GM18951 (cell line): ENCODE measurements at regions not wholly inside any gene's neighbourhood (a gene's known extent, or its start where the extent isn't known, plus 50 kb on each side); places are given as distances from the start of the nearest gene placed in this dataset.

Source experiments
- POLR2A ChIP-seq: IDR thresholded peaks from 4 replicates; pipeline ENCODE4 v1.6.1; 2011; ENCODE audit warnings: mild to moderate bottlenecking; ENCODE audit not compliant: insufficient read length, insufficient read depth; ENCODE audit errors: extremely low read depth
- in situ Hi-C: fragments of 300-500 bp; cut with MboI; formaldehyde crosslinking; loops from one replicate; pipeline ENCODE4 v1.12.0; 2022; ENCODE audit warnings: low sequenced_read_pairs, mixed read lengths, inconsistent platforms; ENCODE audit not compliant: unreplicated experiment

DNA sequence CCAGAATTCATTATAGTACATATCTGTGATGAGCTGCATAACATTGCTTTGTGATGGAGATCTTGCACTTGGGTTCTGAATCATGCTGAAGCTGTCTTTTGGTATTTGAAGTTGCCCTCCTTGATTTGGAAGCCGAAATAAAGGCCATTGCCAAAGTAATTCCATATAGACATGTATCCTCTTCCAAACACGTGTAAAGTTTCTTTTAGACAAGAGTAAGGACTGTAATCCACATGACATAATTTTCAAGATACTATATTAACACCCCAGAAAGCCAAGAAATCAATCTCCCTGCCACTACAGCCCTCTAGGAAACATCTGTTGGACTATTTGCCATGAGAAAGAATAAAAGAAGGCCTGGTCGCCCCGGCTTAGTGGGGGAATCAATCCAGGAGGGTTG lies 754.2 kb downstream of the FGF9 start:
- no peak for TF ChIP-seq POLR2A
- in situ Hi-C loops, result no loop called here

DNA sequence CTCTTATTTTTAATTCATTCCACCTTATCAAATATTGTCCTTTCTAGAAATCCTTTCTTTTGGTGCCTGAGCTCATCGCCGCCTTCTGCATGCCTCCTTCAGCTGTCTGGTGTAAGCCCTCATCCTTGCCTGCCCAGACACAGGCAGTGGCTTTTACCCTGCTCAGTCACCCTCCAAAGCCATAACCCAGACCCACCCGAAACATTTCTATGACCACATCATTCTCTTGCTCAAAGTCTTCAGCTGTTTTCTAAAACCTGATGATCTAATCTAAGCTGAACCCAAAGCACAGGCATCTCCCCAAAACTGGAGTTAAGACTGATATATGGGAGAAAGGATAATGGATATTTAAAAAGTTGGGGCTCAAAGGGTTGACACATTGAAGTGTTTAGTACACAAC lies 753.7 kb upstream of the SGCG start:
- in situ Hi-C loops, result no loop called here
- no peak for TF ChIP-seq POLR2A

DNA sequence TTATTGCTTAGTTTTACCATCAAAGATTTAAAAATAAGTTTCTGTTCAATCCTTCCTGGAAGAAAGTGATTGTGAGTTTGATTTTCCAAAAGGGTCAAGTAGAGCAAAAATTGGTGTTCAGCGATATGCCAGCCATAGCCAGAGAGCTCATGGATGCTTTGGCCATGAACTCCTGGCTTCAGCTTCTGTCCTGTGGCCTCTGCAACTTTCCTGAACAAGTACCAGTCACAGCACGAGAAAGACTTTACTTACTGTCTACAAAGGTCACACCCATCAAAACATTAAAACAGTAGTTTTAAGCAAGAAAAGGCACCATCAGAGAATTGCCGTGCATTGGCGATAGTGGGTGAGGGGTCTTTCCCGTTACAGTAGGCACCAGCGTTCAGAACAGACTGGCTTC lies 753.0 kb upstream of the SGCG start:
- in situ Hi-C loops, result no loop called here
- no peak for TF ChIP-seq POLR2A

DNA sequence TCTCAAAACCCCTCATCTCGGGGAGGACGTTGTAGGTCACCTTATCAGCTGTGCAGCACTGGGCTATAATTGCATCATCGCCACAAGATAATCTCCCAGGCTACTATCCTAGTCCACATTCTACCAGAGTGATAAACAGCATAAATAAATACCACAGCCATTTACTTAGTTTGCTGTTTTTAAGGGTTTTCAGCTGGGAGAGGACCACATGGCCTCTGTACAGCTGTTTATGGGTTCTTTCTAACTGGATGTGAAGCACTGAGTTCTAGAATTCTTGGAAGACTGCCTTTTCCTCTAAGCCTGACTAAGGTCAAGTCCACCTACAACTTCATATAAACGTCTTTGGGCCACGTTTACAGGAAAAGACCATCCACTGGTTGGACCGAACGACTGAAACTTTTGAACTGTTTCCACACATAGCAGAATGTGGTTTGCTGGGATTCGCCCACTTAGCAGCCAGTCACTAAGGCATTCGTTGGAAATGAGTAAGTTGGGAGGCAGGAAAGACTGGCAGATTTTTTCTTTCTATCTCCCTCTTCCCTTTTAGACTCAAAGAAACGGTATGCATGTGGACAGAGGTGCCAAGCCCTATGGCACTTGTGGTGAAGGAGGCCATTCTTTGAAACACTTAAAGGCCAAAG lies 752.5 kb upstream of the SGCG start:
- in situ Hi-C loops, result no loop called here
- no peak for TF ChIP-seq POLR2A

DNA sequence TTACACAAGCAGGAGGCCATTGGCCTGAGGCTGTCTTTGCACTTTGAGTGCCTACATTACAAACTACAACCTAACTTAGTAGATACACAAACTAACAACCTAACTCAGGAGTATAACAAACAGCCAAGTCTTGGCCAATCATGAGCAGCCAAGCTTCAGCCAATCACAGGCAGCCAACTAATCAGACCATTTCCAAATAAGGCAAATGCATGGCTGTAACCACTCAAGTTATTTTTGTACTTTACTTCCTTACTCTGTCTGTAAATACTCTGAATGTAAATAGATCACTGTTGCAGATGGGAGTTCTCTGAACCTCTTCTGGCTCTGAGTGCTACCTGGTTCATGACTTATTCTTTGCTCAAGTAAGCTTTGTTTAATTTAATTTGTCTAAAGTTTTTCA lies 748.1 kb upstream of the SGCG start:
- in situ Hi-C loops, result no loop called here
- TF ChIP-seq POLR2A, result no peak

DNA sequence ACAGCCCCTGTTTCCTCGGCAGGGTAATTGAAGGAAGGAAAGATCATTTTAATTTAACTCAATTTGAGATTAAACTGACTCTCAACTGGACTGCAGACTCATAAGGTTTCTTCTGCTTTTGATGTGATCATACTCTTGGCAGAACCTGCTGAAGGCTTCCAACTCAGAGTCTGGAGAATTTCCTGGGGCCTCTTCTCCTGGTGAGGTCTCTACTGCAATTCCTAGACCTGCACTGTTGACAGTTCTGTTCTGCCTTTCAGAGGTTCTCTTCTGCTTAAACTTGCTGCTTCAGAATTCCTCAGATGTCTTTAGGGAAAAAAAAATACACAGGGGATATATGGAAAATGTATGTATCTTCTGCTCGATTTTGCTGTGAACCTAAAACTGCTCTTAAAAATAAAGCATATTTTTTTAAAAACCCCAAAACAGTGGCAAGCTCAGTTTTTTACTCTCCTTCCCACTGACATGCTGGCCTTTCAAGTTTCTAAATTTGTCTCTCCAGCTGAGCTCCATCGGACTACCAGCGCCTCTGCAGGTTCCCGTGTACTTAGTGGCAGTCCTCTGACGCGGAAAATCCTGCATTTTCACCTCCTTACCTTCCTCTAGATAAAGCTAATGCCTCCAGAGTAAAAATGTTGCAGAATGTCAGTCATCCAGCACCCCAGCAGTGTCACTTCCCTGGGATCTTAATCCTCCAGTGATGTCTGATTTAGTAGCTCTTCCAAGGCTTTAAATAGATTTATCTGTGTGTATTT lies 733.5 kb upstream of the SGCG start:
- in situ Hi-C loops, result no loop called here
- TF ChIP-seq POLR2A, result no peak

DNA sequence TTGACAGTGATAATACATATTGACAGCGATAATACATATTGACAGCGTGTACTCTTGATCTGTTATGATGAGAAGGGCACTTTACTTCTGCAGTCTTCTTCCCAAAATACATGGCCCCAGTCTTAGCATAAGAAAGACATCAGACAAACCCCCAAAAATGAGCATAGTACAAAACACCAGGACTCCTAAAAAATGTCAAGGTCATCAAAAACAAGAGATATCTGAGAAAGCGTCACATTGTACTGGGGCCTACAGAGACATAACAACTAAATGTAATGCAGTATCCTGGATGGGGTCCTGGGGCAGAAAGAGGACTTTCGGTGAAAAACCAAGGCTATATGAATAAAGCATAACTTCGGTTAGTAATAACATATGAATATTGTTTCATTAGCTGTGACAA lies 731.5 kb upstream of the SGCG start:
- no peak for TF ChIP-seq POLR2A
- in situ Hi-C loops, result no loop called here

DNA sequence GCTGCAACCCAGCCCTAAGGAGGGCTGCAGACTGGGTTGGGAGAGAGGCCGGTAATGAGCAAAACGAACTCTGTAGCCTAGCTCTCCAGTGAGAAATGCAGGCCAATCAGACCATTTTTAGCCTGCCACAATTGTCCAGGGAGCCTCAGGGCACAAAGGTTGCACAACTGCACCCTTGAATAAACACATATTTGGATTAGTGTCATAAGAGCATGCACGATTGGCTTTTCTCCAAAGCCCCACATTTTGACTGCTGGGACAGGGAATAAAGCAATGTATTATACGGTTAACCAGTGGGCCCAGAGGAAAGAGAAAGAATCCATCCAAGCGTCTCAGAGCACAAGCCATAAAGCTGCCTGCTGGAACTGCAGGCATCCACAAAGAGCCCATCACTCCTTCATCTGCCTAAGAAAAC lies 729.4 kb upstream of the SGCG start:
- in situ Hi-C loops, result no loop called here
- no peak for TF ChIP-seq POLR2A

DNA sequence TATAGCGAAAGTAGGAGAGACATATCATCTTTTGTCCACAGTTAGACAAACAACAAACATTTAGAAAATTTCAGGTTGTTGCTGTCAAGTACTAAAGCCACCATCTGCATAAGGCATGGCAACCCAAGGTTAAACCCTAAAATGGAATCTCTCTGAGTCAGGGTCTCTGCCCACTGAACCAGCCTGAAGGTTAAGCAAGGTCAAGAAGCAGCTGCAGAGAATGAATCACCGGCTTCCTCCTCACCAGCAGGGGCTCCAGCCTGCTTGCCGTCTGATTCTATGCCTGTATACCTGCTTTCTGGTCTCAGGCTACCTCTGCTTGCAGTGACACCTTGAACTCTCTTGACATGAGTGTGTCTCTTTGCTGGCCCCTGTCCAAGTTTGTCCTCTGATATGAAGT lies 726.2 kb upstream of the SGCG start:
- in situ Hi-C loops, result no loop called here

DNA sequence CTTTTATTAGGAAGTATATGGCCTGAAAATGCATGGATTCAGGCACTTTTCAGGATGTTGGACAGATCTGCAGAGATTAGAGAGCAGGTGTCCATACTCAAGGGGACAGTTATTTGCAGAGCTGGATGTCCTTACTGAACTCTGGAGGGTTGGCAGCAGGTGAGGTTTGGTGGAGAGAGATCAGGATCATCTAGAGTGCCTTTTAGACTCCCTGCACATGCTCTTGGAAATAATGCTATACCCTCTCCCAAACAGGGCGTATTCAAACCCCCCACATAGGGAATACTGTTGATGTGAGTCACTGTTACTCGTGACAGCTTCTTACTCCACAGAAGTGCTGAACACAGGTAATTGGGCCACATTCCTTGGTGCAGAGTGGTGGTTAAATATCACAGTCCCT lies 725.7 kb upstream of the SGCG start:
- TF ChIP-seq POLR2A, result no peak
- in situ Hi-C loops, result no loop called here

More for the DNA sequence above, 726.2 kb upstream of the SGCG start:
- TF ChIP-seq POLR2A, result no peak

DNA sequence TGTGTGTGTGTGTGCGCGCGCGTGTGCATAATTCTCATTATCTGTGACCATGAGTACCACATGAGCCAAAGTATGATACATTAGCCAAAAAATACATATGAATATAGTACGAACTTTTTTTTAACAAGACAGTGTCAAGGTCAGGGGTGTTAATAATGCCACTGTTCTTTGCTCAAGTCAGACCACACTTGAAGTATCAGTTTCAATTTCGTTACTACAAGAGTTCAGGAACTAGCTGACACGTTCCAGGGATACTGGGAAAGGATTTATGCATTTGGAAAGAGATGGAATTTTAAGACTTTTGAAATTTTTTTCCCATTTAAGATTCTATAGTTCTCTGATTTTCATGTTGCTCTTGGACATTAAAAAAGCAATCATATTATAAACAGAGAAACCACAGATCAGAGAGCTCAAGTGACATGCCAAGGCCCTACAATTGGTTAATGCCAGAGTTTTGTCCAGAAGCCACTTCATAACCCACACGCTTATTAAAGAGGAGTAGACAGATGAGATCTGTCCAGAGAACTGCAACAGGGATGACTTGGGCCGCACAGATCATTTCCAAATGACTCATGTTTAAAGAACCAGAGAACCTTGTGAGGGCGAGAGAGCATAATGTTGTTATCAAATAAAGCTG lies 718.8 kb upstream of the SGCG start:
- in situ Hi-C loops, result no loop called here
- no peak for TF ChIP-seq POLR2A

DNA sequence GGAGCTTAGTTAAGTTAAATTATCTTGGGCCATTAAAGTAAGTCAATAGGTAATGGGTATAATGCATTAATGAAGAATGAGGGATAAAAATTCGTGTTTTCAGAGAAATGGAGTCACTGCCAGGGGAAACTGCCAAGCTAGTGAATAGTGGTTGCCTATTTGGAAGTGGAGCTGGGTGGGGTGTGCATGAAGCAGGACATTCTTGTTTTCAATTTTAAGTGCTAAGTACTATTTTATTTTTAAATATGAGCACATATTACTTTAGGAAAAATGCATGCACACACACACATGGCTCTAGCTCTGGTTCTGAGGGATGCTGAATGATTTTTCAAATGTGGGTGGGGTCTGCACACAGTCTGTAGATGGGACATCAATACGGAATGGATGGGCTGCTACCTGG lies 717.7 kb upstream of the SGCG start:
- no peak for TF ChIP-seq POLR2A
- in situ Hi-C loops, result no loop called here

DNA sequence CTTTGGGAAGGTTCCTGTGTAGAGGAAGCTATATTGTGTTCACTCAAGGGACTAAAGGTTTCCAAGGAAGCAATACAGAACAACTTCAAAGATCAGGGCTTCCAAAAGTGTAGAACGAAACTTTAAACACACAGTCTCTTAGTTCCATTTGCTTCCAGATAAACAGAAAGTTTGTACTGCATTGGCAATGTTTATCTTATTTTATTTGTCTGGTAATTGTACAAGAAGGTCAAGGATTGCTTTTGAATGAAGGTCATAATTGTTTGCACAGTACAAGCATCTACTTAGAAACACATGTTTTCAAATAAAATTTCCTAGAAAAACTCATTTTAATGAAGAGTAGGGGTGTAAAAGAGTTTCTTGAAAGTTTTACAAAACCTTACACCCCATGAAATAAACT lies 712.7 kb upstream of the SGCG start:
- no peak for TF ChIP-seq POLR2A
- in situ Hi-C loops, result no loop called here

DNA sequence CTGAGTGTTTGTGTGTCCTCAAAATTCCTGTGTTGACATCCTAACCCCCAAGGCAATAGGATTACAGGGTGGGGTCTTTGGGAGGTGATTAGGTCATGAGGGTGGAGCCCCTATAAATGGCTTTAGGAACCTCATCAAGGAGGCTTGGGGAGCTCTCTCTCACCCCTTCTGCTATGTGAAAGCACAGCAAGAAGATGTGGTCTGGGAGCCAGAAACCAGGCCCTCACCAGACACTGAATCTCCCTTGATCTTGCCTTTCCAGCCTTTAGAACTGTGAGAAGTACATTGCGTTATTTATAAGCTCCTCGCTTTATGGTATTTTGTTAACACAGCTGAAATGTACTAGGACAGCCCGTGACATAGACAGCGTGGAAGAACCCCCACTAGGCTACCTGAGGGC lies 712.0 kb upstream of the SGCG start:
- in situ Hi-C loops, result no loop called here
- TF ChIP-seq POLR2A, result no peak
